Right lobe of liver (tissue), 4 donors: ENCODE measurements at regions not wholly inside any gene's neighbourhood (a gene's known extent, or its start where the extent isn't known, plus 50 kb on each side); places are given as distances from the start of the nearest gene placed in this dataset.
"Not testable (repeated sequence)": the region's sequence is repeated elsewhere in the genome, so short reads cannot be mapped to it uniquely, and the experiment has no call there.

Experiments used
- POLR2A ChIP-seq: fragments of 450-650 bp; IDR thresholded peaks from one replicate; pipeline ENCODE4 v1.6.1; 2017; ENCODE audit warnings: antibody characterized with exemption, mild to moderate bottlenecking
- TF ChIP-seq, protein P1 (sequence below), 4 donors: fragments of 200-600 bp in 3 of 4; fragments of 450-650 bp in 1 of 4; IDR thresholded peaks; one replicate each; pipeline versions ENCODE4 v1.5.1 to v1.8.0; 2016 to 2022; ENCODE audit warnings: antibody characterized with exemption in 4 of 4, mild to moderate bottlenecking in 2 of 4
- donor health status: DM: no; HTN: no; CAD: no.
- donor health status: DM: no; HTN: no; CAD: no.
- donor health status: DM: no; HTN: yes; CAD: no.

DNA sequence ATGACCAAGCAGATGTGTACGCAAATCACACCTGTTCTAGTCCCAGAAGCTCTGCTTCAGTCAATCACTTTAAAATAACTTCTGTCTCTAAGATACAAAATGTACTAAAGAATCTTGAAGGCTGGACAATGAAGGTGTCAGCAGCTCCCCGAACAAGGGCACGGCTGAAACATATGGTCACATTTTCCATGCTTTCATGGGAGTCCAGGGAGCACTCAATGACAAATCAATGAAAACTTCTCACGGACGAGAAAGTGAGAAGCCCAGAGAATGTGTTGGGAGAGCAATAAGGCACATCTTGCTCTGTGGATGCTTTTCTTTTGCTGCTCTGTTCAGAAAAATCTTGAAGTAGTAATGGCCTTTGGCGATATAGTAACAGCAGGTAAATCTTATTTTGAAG is 1548.7 kb downstream of the KHDRBS2 start:
- TF ChIP-seq, protein P1, sequence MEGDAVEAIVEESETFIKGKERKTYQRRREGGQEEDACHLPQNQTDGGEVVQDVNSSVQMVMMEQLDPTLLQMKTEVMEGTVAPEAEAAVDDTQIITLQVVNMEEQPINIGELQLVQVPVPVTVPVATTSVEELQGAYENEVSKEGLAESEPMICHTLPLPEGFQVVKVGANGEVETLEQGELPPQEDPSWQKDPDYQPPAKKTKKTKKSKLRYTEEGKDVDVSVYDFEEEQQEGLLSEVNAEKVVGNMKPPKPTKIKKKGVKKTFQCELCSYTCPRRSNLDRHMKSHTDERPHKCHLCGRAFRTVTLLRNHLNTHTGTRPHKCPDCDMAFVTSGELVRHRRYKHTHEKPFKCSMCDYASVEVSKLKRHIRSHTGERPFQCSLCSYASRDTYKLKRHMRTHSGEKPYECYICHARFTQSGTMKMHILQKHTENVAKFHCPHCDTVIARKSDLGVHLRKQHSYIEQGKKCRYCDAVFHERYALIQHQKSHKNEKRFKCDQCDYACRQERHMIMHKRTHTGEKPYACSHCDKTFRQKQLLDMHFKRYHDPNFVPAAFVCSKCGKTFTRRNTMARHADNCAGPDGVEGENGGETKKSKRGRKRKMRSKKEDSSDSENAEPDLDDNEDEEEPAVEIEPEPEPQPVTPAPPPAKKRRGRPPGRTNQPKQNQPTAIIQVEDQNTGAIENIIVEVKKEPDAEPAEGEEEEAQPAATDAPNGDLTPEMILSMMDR (IDR thresholded peaks at IDR 0.05), result not testable (repeated sequence)
- not testable (repeated sequence) for TF ChIP-seq POLR2A
